VCaP (cell line): ENCODE measurements at regions not wholly inside any gene's neighbourhood (a gene's known extent, or its start where the extent isn't known, plus 50 kb on each side); places are given as distances from the start of the nearest gene placed in this dataset.
"Not testable (repeated sequence)": the region's sequence is repeated elsewhere in the genome, so short reads cannot be mapped to it uniquely, and the experiment has no call there.

ENCODE experiments used
- H3K27ac ChIP-seq: fragments of 450-650 bp; 2 replicates; pipeline ENCODE4 v1.5.1; 2017
- CTCF ChIP-seq: fragments of 450-650 bp; conservative IDR thresholded peaks from 2 replicates; pipeline ENCODE4 v1.5.1; 2017; ENCODE audit warnings: mild to moderate bottlenecking, moderate library complexity

- no peak overlapping the region for H3K27ac ChIP-seq
- no peak for TF ChIP-seq CTCF
Observed at GRCh38 chr2:61649021-61649420, 110.9 kb upstream of the XPO1 start.

DNA sequence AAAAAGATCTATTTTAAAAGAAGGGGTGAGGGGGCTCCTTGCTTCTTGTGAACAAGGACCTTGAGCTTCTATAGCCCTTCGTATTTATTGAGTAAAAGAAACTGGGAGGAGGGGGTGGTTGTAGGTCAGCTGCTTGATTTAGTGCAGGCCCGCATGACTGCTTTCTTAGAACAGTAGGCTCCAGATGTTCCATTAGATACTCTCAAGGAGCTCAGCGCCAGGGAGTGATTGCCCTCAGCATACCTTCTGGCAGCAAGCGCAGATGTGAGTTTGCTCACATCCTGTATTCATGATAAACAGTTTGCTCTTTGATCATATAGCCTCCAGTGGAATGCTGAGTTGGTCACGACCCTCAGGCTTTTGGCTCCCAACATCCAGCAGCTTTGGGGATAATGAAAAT, 108.9 kb upstream of the XPO1 start:
- no peak for TF ChIP-seq CTCF
- no peak overlapping the region for H3K27ac ChIP-seq

- H3K27ac ChIP-seq, result no peak overlapping the region
- TF ChIP-seq CTCF, result no peak
Observed at GRCh38 chr2:61645911-61646310, 107.8 kb upstream of the XPO1 start.

GRCh38 chr2:61643153-61643552, 105.0 kb upstream of the XPO1 start:
- not testable (repeated sequence) for H3K27ac ChIP-seq

DNA sequence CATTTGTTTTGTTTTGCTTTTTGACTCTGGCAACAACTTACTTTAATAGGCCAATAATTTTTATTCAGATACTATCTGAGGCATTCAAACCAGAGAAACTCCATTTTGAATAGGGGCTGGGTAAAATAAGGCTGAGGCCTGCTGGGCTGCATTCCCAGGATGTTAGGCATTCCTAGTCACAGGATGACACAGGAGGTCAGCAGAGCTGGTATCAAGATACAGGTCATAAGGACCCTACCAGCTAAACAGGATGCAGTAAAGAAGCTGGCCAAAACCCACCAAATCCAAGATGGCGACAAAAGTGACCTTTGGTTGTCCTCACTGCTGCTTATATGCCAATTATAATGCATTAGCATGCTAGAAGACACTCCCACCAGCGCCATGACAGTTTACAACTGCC, 102.2 kb upstream of the XPO1 start:
- H3K27ac ChIP-seq, result no peak overlapping the region
- no peak for TF ChIP-seq CTCF

GRCh38 chr2:61639721-61640120, 101.6 kb upstream of the XPO1 start:
- no peak for TF ChIP-seq CTCF

GRCh38 chr2:61636686-61637085, 98.5 kb upstream of the XPO1 start:
- TF ChIP-seq CTCF, result no peak
- no peak overlapping the region for H3K27ac ChIP-seq

More at GRCh38 chr2:61639721-61640120, 101.6 kb upstream of the XPO1 start:
- H3K27ac ChIP-seq, result no peak overlapping the region

- TF ChIP-seq CTCF, result no peak
- no peak overlapping the region for H3K27ac ChIP-seq
Observed at GRCh38 chr2:61634512-61634911, 96.4 kb upstream of the XPO1 start.
